Thyroid gland (tissue), 4 donors: ENCODE measurements at regions not wholly inside any gene's neighbourhood (a gene's known extent, or its start where the extent isn't known, plus 50 kb on each side); places are given as distances from the start of the nearest gene placed in this dataset.

Experiments used
- DNase-seq, 2 donors: peaks; one replicate each; pipeline ENCODE4 v3.0.0-alpha.2; 2019
- H3K27ac ChIP-seq, 3 donors: fragments of 200-600 bp; sonication (generic); 1 replicate in 2 of 3; 2 replicates in 1 of 3; pipeline ENCODE4 v1.5.1; 2016 to 2019; ENCODE audit warnings: mild to moderate bottlenecking in 1 of 3, moderate library complexity in 1 of 3
- H3K27me3 ChIP-seq: fragments of 200-600 bp; sonication (generic); one replicate; pipeline ENCODE4 v1.5.1; 2019
- H3K36me3 ChIP-seq, 2 donors: fragments of 200-600 bp; sonication (generic); one replicate each; pipeline ENCODE4 v1.5.1; 2016 to 2019
- H3K4me1 ChIP-seq, 2 donors: fragments of 200-600 bp; sonication (generic); one replicate each; pipeline ENCODE4 v1.5.1; 2017 to 2019
- H3K4me3 ChIP-seq, 3 donors: fragments of 200-600 bp; sonication (generic); replicated peaks in 1 of 3; 1 replicate in 2 of 3; 2 replicates in 1 of 3; pipeline ENCODE4 v1.5.1; 2016; ENCODE audit warnings: mild to moderate bottlenecking in 1 of 3
- H3K9me3 ChIP-seq: fragments of 200-600 bp; sonication (generic); one replicate; pipeline ENCODE4 v1.5.1; 2017
- CTCF ChIP-seq, 6 experiments: fragments of 200-600 bp in 3 of 6; fragments of 450-650 bp in 3 of 6; sonication (generic) in 3 of 6; IDR thresholded peaks; one replicate each; pipeline ENCODE4 v1.5.1; 2016 to 2019; ENCODE audit warnings: antibody characterized with exemption in 6 of 6, mild to moderate bottlenecking in 2 of 6, inconsistent platforms in 1 of 6, moderate library complexity in 1 of 6
- POLR2A ChIP-seq, 2 donors: fragments of 450-650 bp; IDR thresholded peaks; one replicate each; pipeline ENCODE4 v1.6.1; 2017; ENCODE audit warnings: antibody characterized with exemption in 2 of 2, mild to moderate bottlenecking in 2 of 2, moderate library complexity in 1 of 2
- WGBS, 2 donors: methylation state at CpG; one replicate each; pipeline ENCODE4 v1.1.5; 2017; 5-methylcytosine and 5-hydroxymethylcytosine counted together
- intact Hi-C: fragments of 100-400 bp; cut with DNase I; formaldehyde crosslinking; loops from one replicate; pipeline ENCODE4 v1.15.1; 2023

DNA sequence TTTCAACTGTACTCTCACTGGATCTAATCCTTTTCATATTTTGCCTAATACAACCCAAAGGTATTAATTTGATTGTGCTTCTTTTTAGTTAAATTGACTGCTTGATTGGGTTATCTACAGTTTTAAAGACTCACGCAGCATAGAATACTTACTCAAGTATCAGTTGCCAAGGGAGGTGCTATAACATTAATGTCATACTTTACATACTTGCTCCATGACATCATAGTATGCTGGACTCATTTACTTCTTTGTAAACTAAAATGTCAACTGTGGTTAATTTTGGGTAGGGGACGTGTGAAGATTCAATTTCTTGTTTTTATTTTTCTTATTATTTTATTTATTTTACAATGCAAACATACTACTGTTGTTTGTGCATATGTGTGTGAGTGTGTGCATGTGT lies 716.2 kb upstream of the VRK2 start:
- Histone ChIP-seq H3K4me3 (no peak overlapping the region), H3K9me3 (no peaks in the 10 kb centered on the region), H3K4me1 (no peaks in the 10 kb centered on the region), H3K36me3 (no peaks in the 10 kb centered on the region), H3K27me3 (no peaks in the 10 kb centered on the region), H3K27ac (no peak overlapping the region)
- no peak for DNase-seq
- intact Hi-C loops = no loop called here
- 35 to 43% methylated on average over 2 of the region's 2 CpGs for WGBS, 2 donors
- TF ChIP-seq POLR2A (IDR thresholded peaks at IDR 0.05) = no peak
- no peak for TF ChIP-seq CTCF (IDR thresholded peaks at IDR 0.05)

GRCh38 chr2:57333221-57333620 lies 713.4 kb upstream of the VRK2 start:
- Histone ChIP-seq H3K36me3 (no peaks in the 10 kb centered on the region), H3K4me3 (no peak overlapping the region), H3K27me3 (no peaks in the 10 kb centered on the region), H3K27ac (no peak overlapping the region), H3K4me1 (no peaks in the 10 kb centered on the region), H3K9me3 (no peaks in the 10 kb centered on the region)
- intact Hi-C loops = no loop called here
- TF ChIP-seq POLR2A (IDR thresholded peaks at IDR 0.05) = no peak
- no peak for TF ChIP-seq CTCF (IDR thresholded peaks at IDR 0.05)
- DNase-seq = no peak
- WGBS, 2 donors = 93 to 96% methylated on average over 1 of the region's 1 CpG

DNA sequence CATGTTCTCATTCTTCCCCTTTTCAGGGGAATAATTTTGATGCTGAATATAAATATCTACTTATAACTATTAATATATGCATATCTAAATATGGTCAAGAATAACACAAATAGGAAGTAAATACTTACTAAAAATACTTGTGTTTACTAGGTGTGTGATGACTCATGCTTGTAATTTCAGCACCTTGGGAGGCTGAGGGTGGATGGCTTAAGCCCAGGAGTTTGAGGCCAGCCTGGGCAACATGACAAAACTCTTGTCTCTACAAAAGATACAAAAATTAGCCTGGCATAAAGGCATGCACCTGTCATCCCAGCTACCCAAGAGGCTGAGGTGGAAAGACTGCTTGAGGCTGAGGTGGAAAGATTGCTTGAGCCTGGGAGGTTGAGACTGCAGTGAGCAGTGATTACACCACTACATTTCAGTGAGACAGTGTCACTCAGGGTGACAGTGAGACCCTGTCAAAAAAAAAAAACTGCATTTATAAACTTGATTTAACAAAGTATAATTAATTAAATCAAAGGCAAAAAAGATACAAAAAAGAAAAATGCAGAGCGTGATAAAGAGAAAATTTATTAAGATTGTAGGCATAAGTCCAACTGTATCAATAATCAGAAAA lies 703.1 kb upstream of the VRK2 start:
- intact Hi-C loops = no loop called here
- Histone ChIP-seq H3K36me3 (no peaks in the 10 kb centered on the region), H3K27me3 (no peaks in the 10 kb centered on the region), H3K4me3 (no peak overlapping the region), H3K27ac (no peak overlapping the region), H3K9me3 (no peaks in the 10 kb centered on the region), H3K4me1 (no peaks in the 10 kb centered on the region)
- 85 to 96% methylated on average over 1 of the region's 1 CpG for WGBS, 2 donors
- DNase-seq = no peak
- TF ChIP-seq POLR2A (IDR thresholded peaks at IDR 0.05) (no peak), CTCF (IDR thresholded peaks at IDR 0.05) (no peak)

DNA sequence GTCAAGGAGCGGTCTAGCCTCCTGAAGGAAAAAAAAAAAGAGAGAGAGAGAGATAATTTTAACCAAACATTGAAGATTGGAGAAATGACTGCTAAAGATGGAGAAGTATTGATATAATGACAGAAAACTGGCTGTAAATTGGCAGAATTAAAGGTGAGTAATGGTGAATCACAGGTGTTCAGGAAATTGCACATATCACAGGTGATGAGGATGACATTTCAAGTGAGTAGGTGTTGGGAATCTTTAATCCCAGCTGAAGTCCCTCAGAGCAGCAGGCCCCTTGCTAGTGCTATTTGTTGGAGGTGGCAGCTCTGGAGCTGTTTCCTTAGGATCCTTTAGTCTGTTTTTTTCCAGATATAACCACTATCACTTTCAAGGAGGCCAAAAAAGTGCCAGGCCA lies 678.4 kb upstream of the VRK2 start:
- Histone ChIP-seq H3K4me3 (no peak overlapping the region), H3K27ac (no peak overlapping the region), H3K36me3 (no peaks in the 10 kb centered on the region), H3K9me3 (no peaks in the 10 kb centered on the region), H3K4me1 (no peaks in the 10 kb centered on the region), H3K27me3 (no peaks in the 10 kb centered on the region)
- TF ChIP-seq CTCF (IDR thresholded peaks at IDR 0.05) (no peak), POLR2A (IDR thresholded peaks at IDR 0.05) (no peak)
- DNase-seq = no peak
- intact Hi-C loops = no loop called here
- 86 to 90% methylated on average over 1 of the region's 1 CpG for WGBS, 2 donors

DNA sequence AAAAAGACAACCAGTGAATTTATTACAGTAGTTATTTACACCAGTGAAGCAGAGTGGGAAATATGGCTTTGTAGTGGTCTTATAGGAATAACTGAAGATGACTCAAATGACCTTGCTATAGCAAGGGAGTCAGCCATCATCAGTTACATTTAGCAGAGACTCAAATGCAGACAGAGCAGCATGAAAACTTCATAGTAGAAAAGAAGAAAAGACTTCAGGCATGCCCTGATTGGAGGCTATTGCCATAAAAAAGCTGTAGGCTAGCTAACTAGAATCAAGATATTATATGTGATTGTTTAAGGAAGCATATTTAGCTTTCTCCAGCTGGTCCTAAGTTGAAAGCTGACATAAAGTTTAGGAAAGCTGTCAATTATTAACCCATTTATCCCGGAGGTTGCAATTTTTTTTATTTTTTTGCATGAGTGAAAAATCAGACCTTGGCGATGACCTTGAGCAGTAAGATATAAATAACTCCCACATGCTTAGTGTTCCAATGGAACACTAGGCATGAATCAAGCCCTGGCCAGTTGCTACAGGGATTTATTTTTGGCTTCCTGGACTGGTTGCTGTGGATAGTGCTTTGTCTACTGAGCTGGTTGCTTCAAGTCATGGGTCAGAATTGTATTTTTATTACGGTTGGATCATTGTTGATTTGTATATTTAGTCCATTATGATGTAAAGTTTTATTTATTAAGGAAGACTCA lies 675.6 kb upstream of the VRK2 start:
- intact Hi-C loops = no loop called here
- no peaks in the 10 kb centered on the region for H3K36me3 ChIP-seq
- H3K4me1 ChIP-seq = no peaks in the 10 kb centered on the region
- H3K27ac ChIP-seq = no peak overlapping the region
- no peaks in the 10 kb centered on the region for H3K9me3 ChIP-seq
- no peak for TF ChIP-seq POLR2A (IDR thresholded peaks at IDR 0.05)
- TF ChIP-seq CTCF (IDR thresholded peaks at IDR 0.05) = no peak
- no peak overlapping the region for H3K4me3 ChIP-seq
- H3K27me3 ChIP-seq = no peaks in the 10 kb centered on the region
- no peak for DNase-seq
- WGBS, 2 donors = 83 to 86% methylated on average over 3 of the region's 3 CpGs
